ENCODE measurements at regions not wholly inside any gene's neighbourhood (a gene's known extent, or its start where the extent isn't known, plus 50 kb on each side); places are given as distances from the start of the nearest gene placed in this dataset.
"Not testable (repeated sequence)": the region's sequence is repeated elsewhere in the genome, so short reads cannot be mapped to it uniquely, and the experiment has no call there.

DNA sequence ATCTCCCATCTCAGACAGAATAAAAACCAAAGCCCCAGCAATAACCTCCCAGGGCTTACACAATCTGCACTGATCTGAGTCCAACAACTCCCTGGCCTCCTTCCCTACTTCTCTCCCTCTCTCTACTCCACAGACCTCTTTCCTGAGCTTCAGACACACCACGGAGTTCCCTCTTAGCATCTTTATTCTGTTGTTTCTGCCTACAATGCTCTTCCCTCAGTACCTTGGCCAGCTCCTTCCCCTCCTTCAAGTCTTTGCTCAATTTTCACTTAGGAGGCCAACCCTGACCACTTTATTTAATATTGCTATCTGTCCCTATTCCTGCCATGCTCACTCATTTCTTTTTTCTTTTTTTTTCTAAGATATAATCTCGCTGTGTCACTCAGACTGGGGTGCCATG is 276.7 kb downstream of the CWH43 start:
- not testable (repeated sequence) for H3K27ac Mint-ChIP-seq; DNase-seq; H3K4me1 Mint-ChIP-seq (ENCODE audit: low read depth); H3K36me3 Mint-ChIP-seq (ENCODE audit: insufficient read depth in 2 of 2); H3K4me3 Mint-ChIP-seq; H3K27me3 Mint-ChIP-seq (ENCODE audit: low read depth); H3K9me3 Mint-ChIP-seq; ATAC-seq (replicated peaks in 1 of 2)

GRCh38 chr4:49270435-49270834 is 284.4 kb downstream of the CWH43 start:
- not testable (repeated sequence) for H3K9me3 Mint-ChIP-seq; DNase-seq; H3K27me3 Mint-ChIP-seq (ENCODE audit: low read depth)

DNA sequence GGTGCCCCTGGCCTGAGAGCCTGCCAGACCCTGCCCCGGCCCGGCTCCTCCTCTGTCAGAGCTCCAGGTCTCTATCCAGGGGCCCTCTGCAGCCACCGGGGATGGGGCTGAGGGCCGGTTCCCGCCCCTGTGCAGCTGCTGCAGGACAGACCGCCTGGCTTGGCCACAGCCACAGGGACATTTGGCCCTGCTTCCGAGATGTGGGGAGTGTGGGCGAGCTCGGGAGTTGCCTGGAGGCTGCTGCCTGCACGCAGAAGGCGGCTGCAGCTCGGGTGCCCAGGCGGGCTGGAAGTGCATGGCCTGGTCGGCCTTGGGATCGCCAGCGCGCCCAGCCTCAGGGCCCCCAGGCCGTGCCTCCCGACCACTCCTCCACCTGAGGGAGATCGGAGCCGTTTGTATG is 284.8 kb downstream of the CWH43 start:
- H3K27ac Mint-ChIP-seq; H3K4me3 Mint-ChIP-seq; H3K27me3 Mint-ChIP-seq (ENCODE audit: low read depth); ATAC-seq (replicated peaks in 1 of 2); DNase-seq; H3K9me3 Mint-ChIP-seq; H3K4me1 Mint-ChIP-seq (ENCODE audit: low read depth); H3K36me3 Mint-ChIP-seq (ENCODE audit: insufficient read depth in 2 of 2): not testable (repeated sequence)

More at GRCh38 chr4:49270435-49270834, 284.4 kb downstream of the CWH43 start:
- H3K4me1 Mint-ChIP-seq (ENCODE audit: low read depth); H3K4me3 Mint-ChIP-seq; ATAC-seq (replicated peaks in 1 of 2); H3K36me3 Mint-ChIP-seq (ENCODE audit: insufficient read depth in 2 of 2); H3K27ac Mint-ChIP-seq: not testable (repeated sequence)

DNA sequence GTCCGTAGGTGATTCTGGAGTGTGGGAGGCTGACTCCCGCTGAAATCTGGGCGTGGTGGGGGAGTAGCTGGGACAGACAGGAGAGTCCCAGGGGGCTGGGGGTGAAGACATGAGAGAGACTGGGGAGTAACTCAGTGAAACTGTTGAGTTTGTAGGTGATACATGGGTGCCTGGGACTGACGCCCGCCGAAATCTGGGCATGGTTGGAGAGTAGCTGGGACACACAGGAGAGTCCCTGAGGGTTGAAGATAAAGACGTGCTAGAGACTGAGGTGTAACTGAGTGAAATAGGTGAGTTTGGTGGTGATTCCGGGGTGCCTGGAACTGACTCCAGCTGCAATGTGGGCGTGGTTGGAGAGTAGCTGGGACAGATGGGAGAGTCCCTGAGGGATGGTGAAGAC is 299.8 kb downstream of the CWH43 start:
- not testable (repeated sequence) for H3K4me3 Mint-ChIP-seq; ATAC-seq (replicated peaks in 1 of 2); H3K27ac Mint-ChIP-seq; H3K27me3 Mint-ChIP-seq (ENCODE audit: low read depth); DNase-seq; H3K4me1 Mint-ChIP-seq (ENCODE audit: low read depth); H3K36me3 Mint-ChIP-seq (ENCODE audit: insufficient read depth in 2 of 2); H3K9me3 Mint-ChIP-seq

DNA sequence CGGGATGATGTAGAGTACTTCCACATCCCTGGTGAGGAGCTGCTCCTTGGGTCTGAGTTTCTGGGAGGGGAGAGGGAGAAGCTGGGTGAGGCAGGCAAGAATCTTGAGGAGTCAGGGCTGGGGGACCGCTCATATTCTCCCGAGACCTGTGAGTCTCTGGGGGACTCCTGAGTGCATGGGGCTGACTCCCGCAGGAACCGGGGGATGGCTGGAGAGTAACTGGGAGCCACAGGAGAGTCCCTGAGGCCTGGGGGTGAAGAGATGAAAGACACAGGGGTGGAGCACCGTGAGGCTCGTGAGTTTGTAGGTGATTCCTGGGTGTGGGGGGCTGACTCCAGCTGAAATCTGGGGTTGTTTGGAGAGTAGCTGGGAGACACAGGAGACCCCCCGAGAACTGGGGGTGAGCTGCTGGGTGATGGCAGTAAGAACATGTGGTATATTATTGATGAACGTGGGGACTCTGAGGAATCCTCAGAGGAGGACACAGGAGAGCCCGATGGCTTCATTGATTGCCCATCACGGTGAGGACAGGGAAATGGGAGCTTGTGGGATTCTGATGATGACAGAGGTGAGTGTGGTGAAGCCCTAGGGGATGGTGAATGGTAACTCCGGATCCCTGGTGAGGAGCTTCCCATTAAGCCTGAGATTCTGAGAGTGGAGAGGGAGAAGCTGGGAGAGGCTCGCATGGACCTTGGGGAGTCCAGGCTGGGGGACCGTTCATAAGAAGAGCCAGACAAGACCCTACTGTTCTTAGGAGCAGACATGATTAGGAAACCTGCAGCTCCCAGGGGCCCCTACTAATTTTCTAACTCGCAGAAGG is 301.1 kb downstream of the CWH43 start:
- not testable (repeated sequence) for DNase-seq; ATAC-seq (replicated peaks in 1 of 2); H3K4me1 Mint-ChIP-seq (ENCODE audit: low read depth); H3K27me3 Mint-ChIP-seq (ENCODE audit: low read depth); H3K27ac Mint-ChIP-seq; H3K36me3 Mint-ChIP-seq (ENCODE audit: insufficient read depth in 2 of 2); H3K4me3 Mint-ChIP-seq; H3K9me3 Mint-ChIP-seq

GRCh38 chr4:49287893-49288292 is 301.8 kb downstream of the CWH43 start:
- H3K4me3 Mint-ChIP-seq; H3K27ac Mint-ChIP-seq; H3K27me3 Mint-ChIP-seq (ENCODE audit: low read depth); H3K36me3 Mint-ChIP-seq (ENCODE audit: insufficient read depth in 2 of 2); H3K4me1 Mint-ChIP-seq (ENCODE audit: low read depth); H3K9me3 Mint-ChIP-seq; ATAC-seq (replicated peaks in 1 of 2); DNase-seq: not testable (repeated sequence)

DNA sequence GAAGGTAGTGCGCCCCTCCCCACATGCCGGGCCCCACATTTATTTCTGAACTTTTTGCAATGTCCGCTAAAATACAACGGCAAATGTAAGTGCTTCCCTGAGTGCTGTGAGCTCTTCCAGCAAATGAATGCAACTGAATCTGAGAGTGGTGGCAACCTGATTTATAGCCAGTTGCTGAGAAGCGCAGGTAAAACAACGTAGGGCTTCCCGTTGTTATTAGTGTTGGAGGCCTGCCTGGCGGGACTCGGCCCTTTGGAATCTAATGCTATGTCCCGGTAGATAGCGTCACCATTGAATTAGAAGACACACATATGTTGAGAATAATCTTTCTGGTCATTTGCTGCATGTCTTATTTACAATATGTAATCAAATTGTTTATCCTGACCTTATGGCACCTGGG is 302.7 kb downstream of the CWH43 start:
- not testable (repeated sequence) for H3K36me3 Mint-ChIP-seq (ENCODE audit: insufficient read depth in 2 of 2); H3K27ac Mint-ChIP-seq; DNase-seq; ATAC-seq (replicated peaks in 1 of 2); H3K4me1 Mint-ChIP-seq (ENCODE audit: low read depth); H3K27me3 Mint-ChIP-seq (ENCODE audit: low read depth); H3K4me3 Mint-ChIP-seq; H3K9me3 Mint-ChIP-seq

GRCh38 chr4:49314815-49315214 is 328.7 kb downstream of the CWH43 start:
- H3K27ac Mint-ChIP-seq; H3K36me3 Mint-ChIP-seq (ENCODE audit: insufficient read depth in 2 of 2); H3K4me3 Mint-ChIP-seq; H3K27me3 Mint-ChIP-seq (ENCODE audit: low read depth); H3K4me1 Mint-ChIP-seq (ENCODE audit: low read depth); ATAC-seq (replicated peaks in 1 of 2); DNase-seq: not testable (repeated sequence)
- H3K9me3 Mint-ChIP-seq, result peaks cover 7 to 14% of the 10 kb centered on the region in 2 donors

GRCh38 chr4:49320725-49321410 is 334.8 kb downstream of the CWH43 start:
- not testable (repeated sequence) for H3K27me3 Mint-ChIP-seq (ENCODE audit: low read depth); H3K27ac Mint-ChIP-seq; H3K4me1 Mint-ChIP-seq (ENCODE audit: low read depth); ATAC-seq (replicated peaks in 1 of 2); H3K4me3 Mint-ChIP-seq; DNase-seq
- H3K36me3 Mint-ChIP-seq (ENCODE audit: insufficient read depth in 2 of 2), result peaks cover 8 to 10% of the 10 kb centered on the region in 2 donors
- H3K9me3 Mint-ChIP-seq, result peaks cover 11 to 23% of the 10 kb centered on the region in 2 donors

GRCh38 chr4:49321511-49322300 is 335.6 kb downstream of the CWH43 start:
- not testable (repeated sequence) for ATAC-seq (replicated peaks in 1 of 2)

GRCh38 chr4:49322610-49323572 is 336.8 kb downstream of the CWH43 start:
- not testable (repeated sequence) for H3K27ac Mint-ChIP-seq; H3K4me1 Mint-ChIP-seq (ENCODE audit: low read depth); DNase-seq; H3K4me3 Mint-ChIP-seq; ATAC-seq (replicated peaks in 1 of 2); H3K27me3 Mint-ChIP-seq (ENCODE audit: low read depth)
- Mint-ChIP-seq H3K9me3 (peaks cover 11 to 18% of the 10 kb centered on the region in 2 donors), H3K36me3 (ENCODE audit: insufficient read depth in 2 of 2) (peaks cover 4 to 10% of the 10 kb centered on the region in 2 donors)

More at GRCh38 chr4:49321511-49322300, 335.6 kb downstream of the CWH43 start:
- H3K27me3 Mint-ChIP-seq (ENCODE audit: low read depth); H3K4me3 Mint-ChIP-seq; H3K27ac Mint-ChIP-seq; DNase-seq; H3K4me1 Mint-ChIP-seq (ENCODE audit: low read depth): not testable (repeated sequence)
- H3K9me3 Mint-ChIP-seq, result peaks cover 11 to 18% of the 10 kb centered on the region in 2 donors
- peaks cover 4 to 10% of the 10 kb centered on the region in 2 donors for H3K36me3 Mint-ChIP-seq (ENCODE audit: insufficient read depth in 2 of 2)

GRCh38 chr4:49323573-49323940 is 337.5 kb downstream of the CWH43 start:
- peaks cover 11 to 18% of the 10 kb centered on the region in 2 donors for H3K9me3 Mint-ChIP-seq
- peaks cover 4 to 10% of the 10 kb centered on the region in 2 donors for H3K36me3 Mint-ChIP-seq (ENCODE audit: insufficient read depth in 2 of 2)
- not testable (repeated sequence) for H3K4me1 Mint-ChIP-seq (ENCODE audit: low read depth); ATAC-seq (replicated peaks in 1 of 2); H3K27me3 Mint-ChIP-seq (ENCODE audit: low read depth); DNase-seq; H3K27ac Mint-ChIP-seq; H3K4me3 Mint-ChIP-seq
